ENCODE measurements at regions not wholly inside any gene's neighbourhood (a gene's known extent, or its start where the extent isn't known, plus 50 kb on each side); places are given as distances from the start of the nearest gene placed in this dataset.

DNA sequence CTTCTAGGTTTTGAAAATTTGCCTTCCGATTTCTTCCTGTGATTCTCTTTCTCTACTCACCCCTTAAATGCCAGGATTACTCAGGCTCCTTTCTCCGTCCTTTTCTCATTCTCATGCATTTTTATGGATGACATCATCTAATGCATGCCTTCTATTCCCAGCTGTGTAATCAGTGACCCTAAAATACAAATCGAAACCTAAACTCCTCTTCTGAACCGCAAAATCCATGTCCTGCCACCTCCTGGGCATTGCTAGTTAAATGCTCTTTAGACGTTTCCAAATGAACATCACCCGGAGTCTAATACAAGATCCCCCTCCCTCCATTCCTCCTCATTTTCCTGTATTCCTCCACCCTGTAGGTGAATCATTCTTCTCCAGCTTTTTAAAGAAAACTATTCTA, 1703.1 kb upstream of the FLRT2 start:
- no peak for TF ChIP-seq POLR2A (IDR thresholded peaks at IDR 0.05)
- TF ChIP-seq, protein P1, sequence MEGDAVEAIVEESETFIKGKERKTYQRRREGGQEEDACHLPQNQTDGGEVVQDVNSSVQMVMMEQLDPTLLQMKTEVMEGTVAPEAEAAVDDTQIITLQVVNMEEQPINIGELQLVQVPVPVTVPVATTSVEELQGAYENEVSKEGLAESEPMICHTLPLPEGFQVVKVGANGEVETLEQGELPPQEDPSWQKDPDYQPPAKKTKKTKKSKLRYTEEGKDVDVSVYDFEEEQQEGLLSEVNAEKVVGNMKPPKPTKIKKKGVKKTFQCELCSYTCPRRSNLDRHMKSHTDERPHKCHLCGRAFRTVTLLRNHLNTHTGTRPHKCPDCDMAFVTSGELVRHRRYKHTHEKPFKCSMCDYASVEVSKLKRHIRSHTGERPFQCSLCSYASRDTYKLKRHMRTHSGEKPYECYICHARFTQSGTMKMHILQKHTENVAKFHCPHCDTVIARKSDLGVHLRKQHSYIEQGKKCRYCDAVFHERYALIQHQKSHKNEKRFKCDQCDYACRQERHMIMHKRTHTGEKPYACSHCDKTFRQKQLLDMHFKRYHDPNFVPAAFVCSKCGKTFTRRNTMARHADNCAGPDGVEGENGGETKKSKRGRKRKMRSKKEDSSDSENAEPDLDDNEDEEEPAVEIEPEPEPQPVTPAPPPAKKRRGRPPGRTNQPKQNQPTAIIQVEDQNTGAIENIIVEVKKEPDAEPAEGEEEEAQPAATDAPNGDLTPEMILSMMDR (IDR thresholded peaks at IDR 0.05) = no peak
- TF ChIP-seq EP300 (IDR thresholded peaks at IDR 0.05; ENCODE audit: low read depth) = no peak
- no peak for TF ChIP-seq POLR2AphosphoS5 (IDR thresholded peaks at IDR 0.05)

All from transverse colon (tissue), 4 donors.